H1 (cell line): ENCODE measurements at regions not wholly inside any gene's neighbourhood (a gene's known extent, or its start where the extent isn't known, plus 50 kb on each side); places are given as distances from the start of the nearest gene placed in this dataset.

Experiments used
- CTCF ChIA-PET: fragments of 300-600 bp; sonication (Branson Sonifier 250); formaldehyde crosslinking; loops from one replicate; lab custom pipeline; 2021; ENCODE audit not compliant: partially characterized antibody; lab: Charles Lee
- POLR2A ChIA-PET: fragments of 300-600 bp; sonication (Branson Sonifier 250); formaldehyde crosslinking; loops from one replicate; lab custom pipeline; 2021; ENCODE audit warnings: inconsistent platforms; ENCODE audit not compliant: partially characterized antibody; lab: Charles Lee
- DNase-seq, 2 experiments: peaks; one replicate each; pipeline versions ENCODE4 v3.0.0 to v3.0.0-alpha.2; 2010 to 2022; ENCODE audit warnings: low spot score in 2 of 2, low read depth in 1 of 2, mixed read lengths in 1 of 2
- FAIRE-seq: peaks from 2 replicates; lab custom pipeline; 2011; peaks lifted over from hg19 to GRCh38; lab: Jason Lieb, UNC
- H2AFZ ChIP-seq: 2 replicates; pipeline ENCODE4 v1.8.1; 2012; ENCODE audit warnings: low read length, inconsistent platforms
- H2AK5ac ChIP-seq: 2 replicates; pipeline ENCODE4 v1.6.1; 2013; ENCODE audit warnings: low read depth, low read length
- H2BK120ac ChIP-seq: replicated peaks from 2 replicates; pipeline ENCODE3; 2013; ENCODE audit warnings: low read depth, low read length, inconsistent platforms
- H2BK12ac ChIP-seq: 2 replicates; pipeline ENCODE4 v1.6.1; 2013; ENCODE audit warnings: low read depth, low read length
- H2BK15ac ChIP-seq: 2 replicates; pipeline ENCODE4 v1.6.1; 2013; ENCODE audit warnings: low read length
- H2BK20ac ChIP-seq: 2 replicates; pipeline ENCODE4 v1.6.1; 2013; ENCODE audit warnings: low read length
- H2BK5ac ChIP-seq: 2 replicates; pipeline ENCODE4 v1.6.1; 2013; ENCODE audit warnings: low read depth, low read length
- H3K14ac ChIP-seq: 2 replicates; pipeline ENCODE4 v1.6.1; 2013; ENCODE audit warnings: inconsistent platforms; ENCODE audit not compliant: insufficient read length
- H3K18ac ChIP-seq: 2 replicates; pipeline ENCODE4 v1.6.1; 2013; ENCODE audit warnings: low read length; ENCODE audit errors: extremely low read depth
- H3K23ac ChIP-seq: 2 replicates; pipeline ENCODE4 v1.6.1; 2013; ENCODE audit warnings: inconsistent platforms; ENCODE audit not compliant: insufficient read length
- H3K23me2 ChIP-seq: 2 replicates; pipeline ENCODE4 v1.6.1; 2013; ENCODE audit warnings: low read depth, low read length
- H3K27ac ChIP-seq: 2 replicates; pipeline ENCODE4 v1.6.1; 2011; ENCODE audit warnings: low read depth, low read length, inconsistent platforms
- H3K27me3 ChIP-seq, 4 experiments: replicated peaks in 1 of 4; 1 replicate in 1 of 4; 2 replicates in 3 of 4; pipeline versions ENCODE4 v1.6.1 to v1.8.1; 2011 to 2013; ENCODE audit warnings: low read length in 3 of 4, mild to moderate bottlenecking in 3 of 4, inconsistent platforms in 2 of 4, mixed read lengths in 2 of 4, moderate library complexity in 1 of 4; ENCODE audit not compliant: control insufficient read depth in 3 of 4, insufficient read depth in 3 of 4; ENCODE audit errors: extremely low read depth in 1 of 4
- H3K36me3 ChIP-seq, 4 experiments: 2 replicates each; pipeline versions ENCODE4 v1.6.1 to v1.8.1; 2011 to 2013; ENCODE audit warnings: mild to moderate bottlenecking in 4 of 4, low read length in 3 of 4, moderate library complexity in 2 of 4, control low read depth in 1 of 4, inconsistent platforms in 1 of 4; ENCODE audit not compliant: insufficient read depth in 4 of 4, control insufficient read depth in 2 of 4
- H3K4ac ChIP-seq: replicated peaks from 2 replicates; pipeline ENCODE3; 2013; ENCODE audit warnings: low read length, low read depth, mixed read lengths, inconsistent platforms; ENCODE audit not compliant: insufficient read length
- H3K4me1 ChIP-seq, 4 experiments: replicated peaks in 1 of 4; 1 replicate in 1 of 4; 2 replicates in 3 of 4; pipeline versions ENCODE4 v1.6.1 to v1.8.1; 2011 to 2013; ENCODE audit warnings: low read length in 3 of 4, inconsistent platforms in 2 of 4, mixed read lengths in 1 of 4; ENCODE audit not compliant: insufficient read depth in 4 of 4, control insufficient read depth in 3 of 4
- H3K4me2 ChIP-seq, 2 experiments: 2 replicates each; pipeline versions ENCODE4 v1.6.1 to v1.8.1; 2011 to 2013; ENCODE audit warnings: low read depth in 2 of 2, low read length in 2 of 2, control low read depth in 1 of 2, inconsistent platforms in 1 of 2, mild to moderate bottlenecking in 1 of 2; ENCODE audit not compliant: insufficient read depth in 1 of 2
- H3K4me3 ChIP-seq, 4 experiments: fragments of 200-600, 300-600 bp in 1 of 4; sonication (generic), shearing (Covaris generic), sonication (Bioruptor Twin) in 1 of 4; 2 replicates each; pipeline versions ENCODE4 v1.5.1 to v1.8.1; 2011 to 2016; ENCODE audit warnings: low read length in 4 of 4, low read depth in 3 of 4, control low read depth in 2 of 4, inconsistent platforms in 2 of 4, mild to moderate bottlenecking in 2 of 4, mixed read lengths in 1 of 4, moderate library complexity in 1 of 4; ENCODE audit not compliant: insufficient read depth in 2 of 4; ENCODE audit errors: extremely low read depth in 1 of 4
- H3K56ac ChIP-seq: replicated peaks from 2 replicates; pipeline ENCODE3; 2013; ENCODE audit warnings: low read depth, mild to moderate bottlenecking, mixed read lengths, low read length, inconsistent platforms; ENCODE audit not compliant: insufficient read length
- H3K79me1 ChIP-seq: 2 replicates; pipeline ENCODE4 v1.6.1; 2013; ENCODE audit warnings: low read depth, low read length, control low read depth
- H3K79me2 ChIP-seq, 2 experiments: 2 replicates each; pipeline versions ENCODE4 v1.6.1 to v1.8.1; 2012 to 2013; ENCODE audit warnings: low read length in 2 of 2, mild to moderate bottlenecking in 2 of 2, inconsistent platforms in 1 of 2; ENCODE audit not compliant: insufficient read depth in 2 of 2, control insufficient read depth in 1 of 2
- H3K9ac ChIP-seq, 4 experiments: replicated peaks in 1 of 4; 1 replicate in 1 of 4; 2 replicates in 3 of 4; pipeline versions ENCODE4 v1.6.1 to v1.8.1; 2011 to 2013; ENCODE audit warnings: low read depth in 3 of 4, low read length in 3 of 4, control low read depth in 2 of 4, mild to moderate bottlenecking in 2 of 4, moderate library complexity in 2 of 4, inconsistent platforms in 1 of 4; ENCODE audit errors: extremely low read depth in 1 of 4
- H3K9me3 ChIP-seq, 2 experiments: 2 replicates each; pipeline versions ENCODE4 v1.6.1 to v1.8.1; 2012 to 2013; ENCODE audit warnings: mild to moderate bottlenecking in 2 of 2, moderate library complexity in 2 of 2, control low read depth in 1 of 2, inconsistent platforms in 1 of 2, low read depth in 1 of 2, low read length in 1 of 2, mixed read lengths in 1 of 2; ENCODE audit not compliant: insufficient read depth in 2 of 2
- H4K20me1 ChIP-seq, 2 experiments: replicated peaks in 1 of 2; 2 replicates each; pipeline versions ENCODE3 to v1.8.1; 2011 to 2013; ENCODE audit warnings: inconsistent platforms in 2 of 2, low read length in 2 of 2, mild to moderate bottlenecking in 1 of 2; ENCODE audit not compliant: insufficient read depth in 2 of 2, control insufficient read depth in 1 of 2
- H4K5ac ChIP-seq: 2 replicates; pipeline ENCODE4 v1.6.1; 2013; ENCODE audit warnings: low read length, low read depth, mixed read lengths, inconsistent platforms; ENCODE audit not compliant: insufficient read length
- H4K8ac ChIP-seq: 2 replicates; pipeline ENCODE4 v1.8.0; 2013; ENCODE audit warnings: mild to moderate bottlenecking, moderate library complexity, low read length, inconsistent platforms; ENCODE audit not compliant: insufficient read depth; ENCODE audit errors: extremely low read depth
- H4K91ac ChIP-seq: replicated peaks from 2 replicates; pipeline ENCODE3; 2013; ENCODE audit warnings: low read length, mixed read lengths, inconsistent platforms; ENCODE audit not compliant: insufficient read length
- CHD1 ChIP-seq: IDR thresholded peaks from 2 replicates; pipeline ENCODE4 v1.6.1; 2012; ENCODE audit warnings: low read depth, low read length, improper control_type of control experiment
- FOSL1 ChIP-seq: IDR thresholded peaks from 2 replicates; pipeline ENCODE4 v1.6.1; 2011; ENCODE audit warnings: mild to moderate bottlenecking, low read depth, low read length, moderate library complexity; ENCODE audit not compliant: insufficient read depth
- HDAC2 ChIP-seq, 2 experiments: fragments of 300-600 bp in 1 of 2; sonication (generic) in 1 of 2; IDR thresholded peaks; 2 replicates each; pipeline ENCODE4 v1.6.1; 2011 to 2012; ENCODE audit warnings: low read depth in 2 of 2, low read length in 2 of 2, mild to moderate bottlenecking in 2 of 2, moderate library complexity in 2 of 2, borderline replicate concordance in 1 of 2, inconsistent platforms in 1 of 2
- KDM4A ChIP-seq: IDR thresholded peaks from one replicate; pipeline ENCODE4 v1.7.1; 2012; ENCODE audit warnings: low read depth, mild to moderate bottlenecking, moderate library complexity, low read length, inconsistent platforms; ENCODE audit not compliant: severe bottlenecking
- TEAD4 ChIP-seq: IDR thresholded peaks from 2 replicates; pipeline ENCODE4 v1.6.1; 2012; ENCODE audit warnings: low read depth, low read length, inconsistent platforms, mixed read lengths
- WGBS, 2 experiments: shearing (Covaris generic) in 1 of 2; methylation state at CpG; one replicate each; pipeline versions ENCODE4 v1.1.6 to v1.1.7; 2013 to 2015; ENCODE audit warnings: low lambda C conversion rate in 2 of 2, mixed read lengths in 2 of 2, inconsistent platforms in 1 of 2, low coverage in 1 of 2, missing lambda C conversion rate in 1 of 2; ENCODE audit not compliant: insufficient replicate concordance in 2 of 2, insufficient coverage in 1 of 2, insufficient read length in 1 of 2; ENCODE audit errors: extremely low coverage in 1 of 2, missing lambda C conversion rate in 1 of 2; 5-methylcytosine and 5-hydroxymethylcytosine counted together
- TF ChIP-seq, protein P1 (sequence below): IDR thresholded peaks from 2 replicates; pipeline ENCODE4 v1.6.1; 2012; ENCODE audit warnings: inconsistent platforms

DNA sequence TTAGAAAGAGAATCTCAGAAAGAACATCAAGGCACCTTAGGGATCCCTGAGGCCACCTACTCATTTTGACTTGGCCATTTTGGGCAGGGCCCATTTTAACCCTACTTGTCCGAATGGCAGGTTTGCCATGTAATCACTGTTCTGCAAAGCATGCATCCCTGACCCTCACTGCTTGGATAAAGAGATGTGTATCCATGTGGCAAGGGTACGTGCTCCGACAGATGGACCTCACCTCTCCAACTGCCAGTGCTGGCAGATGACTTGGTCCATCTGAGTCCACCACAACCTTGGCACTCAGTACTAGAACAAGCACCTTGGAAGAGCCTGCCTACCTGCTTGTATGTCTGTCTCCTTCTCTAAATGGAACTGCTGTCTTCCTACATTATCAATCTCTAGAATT is 139.4 kb downstream of the SPATA19 start:
- H3K4me1 ChIP-seq = peaks cover 0 to 10% (median under 1%) of the 10 kb centered on the region in 4 experiments; a peak in 4 of 7 replicates
- H3K4ac ChIP-seq = no peak overlapping the region
- H3K23ac ChIP-seq = no peak overlapping the region
- no peak overlapping the region for H2AK5ac ChIP-seq
- ChIA-PET POLR2A (no interaction called here), CTCF (interaction anchor here (1.5 kb wide), 1 partner anchor 24 kb away, joined by 4 read pairs; no protein-coding TSS in a partner anchor)
- H2BK5ac ChIP-seq = no peak overlapping the region
- no peak overlapping the region for H3K56ac ChIP-seq
- H2BK12ac ChIP-seq = no peak overlapping the region
- H3K4me3 ChIP-seq = no peak overlapping the region
- peaks cover 7% of the 10 kb centered on the region; the same call in 1 of the 2 replicates for H3K23me2 ChIP-seq
- no peaks in the 10 kb centered on the region for H3K9me3 ChIP-seq
- H3K4me2 ChIP-seq = no peak overlapping the region
- H2AFZ ChIP-seq = no peak overlapping the region
- H4K91ac ChIP-seq = no peak overlapping the region
- H2BK15ac ChIP-seq = no peak overlapping the region
- no peak for FAIRE-seq
- H3K79me1 ChIP-seq = no peaks in the 10 kb centered on the region
- H3K27me3 ChIP-seq = peaks cover 0 to 3% (median 0%) of the 10 kb centered on the region in 4 experiments; a peak in 3 of 7 replicates
- no peak overlapping the region for H4K8ac ChIP-seq
- no peak overlapping the region for H2BK20ac ChIP-seq
- no peak overlapping the region for H2BK120ac ChIP-seq
- H3K27ac ChIP-seq = no peak overlapping the region
- no peak overlapping the region for H3K9ac ChIP-seq
- 94% methylated on average over 3 of the region's 3 CpGs; no CpG with 5 or more reads in 1 of the 2 experiments for whole genome bisulfite sequencing, 2 experiments
- H3K79me2 ChIP-seq = no peaks in the 10 kb centered on the region
- no peaks in the 10 kb centered on the region for H4K20me1 ChIP-seq
- H4K5ac ChIP-seq = no peak overlapping the region
- H3K36me3 ChIP-seq = no peaks in the 10 kb centered on the region
- H3K14ac ChIP-seq = no peak overlapping the region
- DNase-seq = peak in 1 of 2 experiments; percentile 31
- no peak overlapping the region for H3K18ac ChIP-seq
- TF ChIP-seq KDM4A (no peak), TEAD4 (no peak), HDAC2 (IDR thresholded peaks at IDR 0.05; ENCODE audit: borderline replicate concordance in 1 of 2, low read depth in 2 of 2, low read length in 2 of 2) (no peak), CHD1 (no peak), FOSL1 (no peak)
- TF ChIP-seq, protein P1, sequence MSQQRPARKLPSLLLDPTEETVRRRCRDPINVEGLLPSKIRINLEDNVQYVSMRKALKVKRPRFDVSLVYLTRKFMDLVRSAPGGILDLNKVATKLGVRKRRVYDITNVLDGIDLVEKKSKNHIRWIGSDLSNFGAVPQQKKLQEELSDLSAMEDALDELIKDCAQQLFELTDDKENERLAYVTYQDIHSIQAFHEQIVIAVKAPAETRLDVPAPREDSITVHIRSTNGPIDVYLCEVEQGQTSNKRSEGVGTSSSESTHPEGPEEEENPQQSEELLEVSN = no peak
